ENCODE measurements at regions not wholly inside any gene's neighbourhood (a gene's known extent, or its start where the extent isn't known, plus 50 kb on each side); places are given as distances from the start of the nearest gene placed in this dataset.

GRCh38 chr2:59008950-59009349, 767.8 kb upstream of the FANCL start:
- no peak for DNase-seq (ENCODE audit: low read depth)

GRCh38 chr2:59005836-59006615, 764.9 kb upstream of the FANCL start:
- DNase-seq (ENCODE audit: low read depth): no peak

GRCh38 chr2:59004621-59005020, 763.5 kb upstream of the FANCL start:
- DNase-seq (ENCODE audit: low read depth): no peak

- DNase-seq (ENCODE audit: low read depth): no peak
Observed at GRCh38 chr2:59000796-59001195, 759.7 kb upstream of the FANCL start.

GRCh38 chr2:58992062-58992706, 751.1 kb upstream of the FANCL start:
- no peak for DNase-seq (ENCODE audit: low read depth)

GRCh38 chr2:58991357-58991756, 750.2 kb upstream of the FANCL start:
- no peak for DNase-seq (ENCODE audit: low read depth)

GRCh38 chr2:58985541-58985940, 744.4 kb upstream of the FANCL start:
- no peak for DNase-seq (ENCODE audit: low read depth)

GRCh38 chr2:58984731-58985130, 743.6 kb upstream of the FANCL start:
- no peak for DNase-seq (ENCODE audit: low read depth)

- DNase-seq (ENCODE audit: low read depth): no peak
Observed at GRCh38 chr2:58983111-58983510, 742.0 kb upstream of the FANCL start.

GRCh38 chr2:58981237-58981636, 740.1 kb upstream of the FANCL start:
- DNase-seq (ENCODE audit: low read depth): no peak

- DNase-seq (ENCODE audit: low read depth): no peak
Observed at GRCh38 chr2:58976375-58977071, 735.4 kb upstream of the FANCL start.

- no peak for DNase-seq (ENCODE audit: low read depth)
Observed at GRCh38 chr2:58974881-58975280, 733.8 kb upstream of the FANCL start.

- DNase-seq (ENCODE audit: low read depth): no peak
Observed at GRCh38 chr2:58974426-58974825, 733.3 kb upstream of the FANCL start.

- no peak for DNase-seq (ENCODE audit: low read depth)
Observed at GRCh38 chr2:58973811-58974281, 732.7 kb upstream of the FANCL start.

GRCh38 chr2:58972737-58973136, 731.6 kb upstream of the FANCL start:
- no peak for DNase-seq (ENCODE audit: low read depth)

- DNase-seq (ENCODE audit: low read depth): no peak
Observed at GRCh38 chr2:58971511-58972360, 730.6 kb upstream of the FANCL start.

GRCh38 chr2:58970365-58970764, 729.2 kb upstream of the FANCL start:
- DNase-seq (ENCODE audit: low read depth): no peak

GRCh38 chr2:58968885-58969284, 727.8 kb upstream of the FANCL start:
- no peak for DNase-seq (ENCODE audit: low read depth)

GRCh38 chr2:58967736-58968135, 726.6 kb upstream of the FANCL start:
- DNase-seq (ENCODE audit: low read depth): no peak

- no peak for DNase-seq (ENCODE audit: low read depth)
Observed at GRCh38 chr2:58965602-58966001, 724.5 kb upstream of the FANCL start.

GRCh38 chr2:58959996-58960395, 718.9 kb upstream of the FANCL start:
- peak; percentile 3 for DNase-seq (ENCODE audit: low read depth)

Data from CMK (cell line).